GM18499 (cell line): ENCODE measurements at regions not wholly inside any gene's neighbourhood (a gene's known extent, or its start where the extent isn't known, plus 50 kb on each side); places are given as distances from the start of the nearest gene placed in this dataset.

Experiments used
- ATAC-seq: cut with Tn5 transposase; IDR thresholded peaks from one replicate; pipeline ENCODE4 v1.9.1; 2021; ENCODE audit warnings: moderate number of reproducible peaks; ENCODE audit not compliant: insufficient read depth, unreplicated experiment

GRCh38 chr3:182241766-182242488 is 530.2 kb downstream of the SOX2 start:
- ATAC-seq = no peak

GRCh38 chr3:182242489-182242942 is 530.8 kb downstream of the SOX2 start:
- no peak for ATAC-seq

GRCh38 chr3:182243625-182244024 is 531.9 kb downstream of the SOX2 start:
- ATAC-seq = no peak

- ATAC-seq = no peak
Observed at GRCh38 chr3:182244222-182244971, 532.7 kb downstream of the SOX2 start.

- ATAC-seq = no peak
Observed at GRCh38 chr3:182245059-182245458, 533.3 kb downstream of the SOX2 start.

GRCh38 chr3:182246870-182247269 is 535.1 kb downstream of the SOX2 start:
- no peak for ATAC-seq

- no peak for ATAC-seq
Observed at GRCh38 chr3:182248349-182248880, 536.7 kb downstream of the SOX2 start.

- ATAC-seq = no peak
Observed at GRCh38 chr3:182252802-182253201, 540.5 kb upstream of the ATP11B start.

- ATAC-seq = no peak
Observed at GRCh38 chr3:182255158-182255557, 538.1 kb upstream of the ATP11B start.

GRCh38 chr3:182257361-182257760 is 535.9 kb upstream of the ATP11B start:
- no peak for ATAC-seq

GRCh38 chr3:182258538-182259177 is 534.6 kb upstream of the ATP11B start:
- ATAC-seq = no peak

- ATAC-seq = no peak
Observed at GRCh38 chr3:182259579-182259978, 533.7 kb upstream of the ATP11B start.

- no peak for ATAC-seq
Observed at GRCh38 chr3:182261041-182261440, 532.3 kb upstream of the ATP11B start.

- no peak for ATAC-seq
Observed at GRCh38 chr3:182268711-182269110, 524.6 kb upstream of the ATP11B start.

- ATAC-seq = no peak
Observed at GRCh38 chr3:182276512-182276911, 516.8 kb upstream of the ATP11B start.

GRCh38 chr3:182284793-182285192 is 508.5 kb upstream of the ATP11B start:
- no peak for ATAC-seq

- ATAC-seq = no peak
Observed at GRCh38 chr3:182292591-182292990, 500.7 kb upstream of the ATP11B start.

- no peak for ATAC-seq
Observed at GRCh38 chr3:182294256-182294655, 499.0 kb upstream of the ATP11B start.

- no peak for ATAC-seq
Observed at GRCh38 chr3:182294696-182295095, 498.6 kb upstream of the ATP11B start.

GRCh38 chr3:182300266-182300665 is 493.0 kb upstream of the ATP11B start:
- ATAC-seq = no peak

GRCh38 chr3:182303169-182303568 is 490.1 kb upstream of the ATP11B start:
- no peak for ATAC-seq
